IMR-90 (cell line): ENCODE measurements at regions not wholly inside any gene's neighbourhood (a gene's known extent, or its start where the extent isn't known, plus 50 kb on each side); places are given as distances from the start of the nearest gene placed in this dataset.

Experiments used
- BHLHE40 ChIP-seq: fragments of 150-350 bp; IDR thresholded peaks from 2 replicates; pipeline ENCODE4 v1.6.1; 2016; ENCODE audit warnings: mild to moderate bottlenecking, low read depth, low read length
- RCOR1 ChIP-seq: IDR thresholded peaks from 2 replicates; pipeline ENCODE4 v1.6.1; 2012; ENCODE audit warnings: mild to moderate bottlenecking, low read length, improper control_type of control experiment; ENCODE audit not compliant: insufficient replicate concordance
- TF ChIP-seq, protein P1 (sequence below): fragments of 150-350 bp; IDR thresholded peaks from 2 replicates; pipeline ENCODE4 v1.6.1; 2017; ENCODE audit warnings: mild to moderate bottlenecking, antibody characterized with exemption, low read length, low read depth

GRCh38 chr1:29828526-29829447 lies 592.5 kb downstream of the PTPRU start (continued):
- no peak for TF ChIP-seq RCOR1
- TF ChIP-seq, protein P1, sequence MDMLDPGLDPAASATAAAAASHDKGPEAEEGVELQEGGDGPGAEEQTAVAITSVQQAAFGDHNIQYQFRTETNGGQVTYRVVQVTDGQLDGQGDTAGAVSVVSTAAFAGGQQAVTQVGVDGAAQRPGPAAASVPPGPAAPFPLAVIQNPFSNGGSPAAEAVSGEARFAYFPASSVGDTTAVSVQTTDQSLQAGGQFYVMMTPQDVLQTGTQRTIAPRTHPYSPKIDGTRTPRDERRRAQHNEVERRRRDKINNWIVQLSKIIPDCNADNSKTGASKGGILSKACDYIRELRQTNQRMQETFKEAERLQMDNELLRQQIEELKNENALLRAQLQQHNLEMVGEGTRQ: no peak
- TF ChIP-seq BHLHE40: no peak
